K562 (cell line): ENCODE measurements at regions not wholly inside any gene's neighbourhood (a gene's known extent, or its start where the extent isn't known, plus 50 kb on each side); places are given as distances from the start of the nearest gene placed in this dataset.

ENCODE experiments used
- ATAC-seq: fragments of 200-7000 bp; cut with Tn5 transposase; 3 replicates; pipeline ENCODE4 v1.9.1; 2020; ENCODE audit warnings: moderate library complexity
- BruUV-seq: library from RNA; stranded (reverse); fragments of 400-500 nt; replicated peaks from 2 replicates; lab custom pipeline; 2021; lab: Mats Ljungman, UMichigan
- CTCF ChIA-PET: fragments of 300-600 bp; formaldehyde crosslinking; extraction: SDS; loops from one replicate; lab custom pipeline; 2021; ENCODE audit warnings: low intra/inter-chr PET ratio; lab: Yijun Ruan, JAX
- POLR2A ChIA-PET: fragments of 300-600, 350-650 bp; sonication (Branson Sonifier 250); formaldehyde crosslinking; extraction: SDS; loops from one replicate; lab custom pipeline; 2021; ENCODE audit warnings: antibody characterized with exemption, inconsistent platforms; lab: Yijun Ruan, JAX
- DNase-seq, 4 experiments: peaks; one replicate each; pipeline versions ENCODE4 v3.0.0 to v3.0.0-alpha.2; 2011 to 2018; ENCODE audit warnings: low spot score in 3 of 4, mixed read lengths in 3 of 4; ENCODE audit errors: extremely low read depth in 1 of 4
- FAIRE-seq: peaks from 2 replicates; lab custom pipeline; 2011; peaks lifted over from hg19 to GRCh38; lab: Jason Lieb, UNC
- H2AFZ ChIP-seq: 2 replicates; pipeline ENCODE4 v1.6.0; 2011; ENCODE audit warnings: low read depth, low read length, control low read depth, inconsistent platforms
- H3K27ac ChIP-seq: fragments of 200-600 bp; 3 replicates; pipeline ENCODE4 v1.8.0; 2011; ENCODE audit warnings: low read depth, mild to moderate bottlenecking, control low read depth, inconsistent platforms, low read length, moderate library complexity, mixed read lengths; ENCODE audit errors: extremely low read depth
- H3K27me3 ChIP-seq, 2 experiments: fragments of 300-600 bp in 1 of 2; 2 replicates in 1 of 2; 3 replicates in 1 of 2; pipeline versions ENCODE4 v1.6.0 to v1.8.0; 2011; ENCODE audit warnings: inconsistent platforms in 2 of 2, low read length in 2 of 2, mild to moderate bottlenecking in 1 of 2, mixed read lengths in 1 of 2, moderate library complexity in 1 of 2; ENCODE audit not compliant: control insufficient read depth in 2 of 2, insufficient read depth in 2 of 2
- H3K36me3 ChIP-seq: fragments of 300-600 bp; 3 replicates; pipeline ENCODE4 v1.8.0; 2011; ENCODE audit warnings: mild to moderate bottlenecking, low read length, inconsistent platforms; ENCODE audit not compliant: control insufficient read depth, insufficient read depth
- H3K4me1 ChIP-seq, 2 experiments: fragments of 200-600 bp in 1 of 2; replicated peaks in 1 of 2; 2 replicates in 1 of 2; 3 replicates in 1 of 2; pipeline versions ENCODE4 v1.5.1 to v1.8.0; 2011; ENCODE audit warnings: inconsistent platforms in 2 of 2, low read length in 2 of 2, mild to moderate bottlenecking in 1 of 2, mixed read lengths in 1 of 2, moderate library complexity in 1 of 2; ENCODE audit not compliant: control insufficient read depth in 2 of 2, insufficient read depth in 2 of 2
- H3K4me2 ChIP-seq: 2 replicates; pipeline ENCODE4 v1.6.1; 2011; ENCODE audit warnings: low read length, control low read depth, inconsistent platforms, mixed read lengths; ENCODE audit not compliant: insufficient read depth
- H3K4me3 ChIP-seq: fragments of 200-600 bp; sonication (generic), shearing (Covaris generic); 2 replicates; pipeline ENCODE4 v1.5.1; 2016; ENCODE audit warnings: control low read depth, inconsistent platforms
- H3K79me2 ChIP-seq: fragments of 200-600 bp; 3 replicates; pipeline ENCODE4 v1.8.0; 2011; ENCODE audit warnings: low read length, inconsistent platforms; ENCODE audit not compliant: control insufficient read depth, insufficient read depth
- H3K9ac ChIP-seq, 2 experiments: 2 replicates each; pipeline versions ENCODE4 v1.6.0 to v1.6.1; 2011; ENCODE audit warnings: low read depth in 2 of 2, low read length in 2 of 2, control low read depth in 1 of 2, inconsistent platforms in 1 of 2, mild to moderate bottlenecking in 1 of 2, mixed read lengths in 1 of 2; ENCODE audit not compliant: insufficient read depth in 1 of 2
- H3K9me1 ChIP-seq: one replicate; pipeline ENCODE4 v1.6.0; 2011; ENCODE audit warnings: inconsistent platforms, mild to moderate bottlenecking, low read length, moderate library complexity; ENCODE audit not compliant: control insufficient read depth, insufficient read depth
- H3K9me3 ChIP-seq: replicated peaks from 2 replicates; pipeline ENCODE4 v1.5.1; 2011; ENCODE audit warnings: low read depth, low read length, inconsistent platforms; ENCODE audit not compliant: control insufficient read depth, insufficient read depth
- H4K20me1 ChIP-seq: replicated peaks from 2 replicates; pipeline ENCODE4 v1.6.1; 2011; ENCODE audit warnings: low read length, inconsistent platforms, mixed read lengths; ENCODE audit not compliant: control insufficient read depth, insufficient read depth
- ARID2 ChIP-seq: fragments of 450-650 bp; IDR thresholded peaks from 2 replicates; pipeline ENCODE4 v1.6.1; 2017; ENCODE audit warnings: antibody characterized with exemption, mild to moderate bottlenecking
- CC2D1A ChIP-seq: fragments of 450-650 bp; IDR thresholded peaks from 2 replicates; pipeline ENCODE4 v1.6.1; 2017; ENCODE audit warnings: mild to moderate bottlenecking
- FOSL1 ChIP-seq: fragments of 200-800 bp; sonication (Bioruptor generic); conservative IDR thresholded peaks from 2 replicates; pipeline ENCODE4 v1.6.1; 2016; ENCODE audit warnings: missing genetic modification characterization, missing compliant biosample characterization
- FOXJ3 ChIP-seq: sonication (generic); formaldehyde crosslinking; IDR thresholded peaks from 2 replicates; pipeline ENCODE4 v1.4.0; 2020; ENCODE audit warnings: mild to moderate bottlenecking, missing genetic modification reagents
- KAT7 ChIP-seq: sonication (generic); formaldehyde crosslinking; IDR thresholded peaks from 2 replicates; pipeline ENCODE4 v1.8.0; 2022; ENCODE audit warnings: missing genetic modification reagents, mild to moderate bottlenecking, borderline replicate concordance
- WGBS: fragments of 100-300 bp; shearing (Covaris generic); methylation state at CpG from one replicate; pipeline ENCODE4 v1.1.6; 2016; ENCODE audit warnings: low coverage, mixed read lengths; ENCODE audit not compliant: insufficient coverage; ENCODE audit errors: missing lambda C conversion rate; 5-methylcytosine and 5-hydroxymethylcytosine counted together
- in situ Hi-C: fragments of 300-500 bp; cut with MboI; formaldehyde crosslinking; loops from 4 replicates; pipeline ENCODE4 v1.15.0; 2018; ENCODE audit warnings: inconsistent platforms, mixed read lengths
- intact Hi-C: fragments of 100-400 bp; cut with micrococcal nuclease; formaldehyde crosslinking; loops from 2 replicates; pipeline ENCODE4 v1.14.2; 2022
- TF ChIP-seq, protein P1 (sequence below), 2 experiments: IDR thresholded peaks; 2 replicates each; pipeline ENCODE4 v1.6.1; 2011; ENCODE audit warnings: borderline replicate concordance in 1 of 2, control low read depth in 1 of 2, low read depth in 1 of 2, low read length in 1 of 2, mild to moderate bottlenecking in 1 of 2, mixed read lengths in 1 of 2, moderate library complexity in 1 of 2; ENCODE audit not compliant: insufficient read depth in 1 of 2, insufficient read length in 1 of 2, poor library complexity in 1 of 2, severe bottlenecking in 1 of 2; ENCODE audit errors: extremely low read depth in 1 of 2

DNA sequence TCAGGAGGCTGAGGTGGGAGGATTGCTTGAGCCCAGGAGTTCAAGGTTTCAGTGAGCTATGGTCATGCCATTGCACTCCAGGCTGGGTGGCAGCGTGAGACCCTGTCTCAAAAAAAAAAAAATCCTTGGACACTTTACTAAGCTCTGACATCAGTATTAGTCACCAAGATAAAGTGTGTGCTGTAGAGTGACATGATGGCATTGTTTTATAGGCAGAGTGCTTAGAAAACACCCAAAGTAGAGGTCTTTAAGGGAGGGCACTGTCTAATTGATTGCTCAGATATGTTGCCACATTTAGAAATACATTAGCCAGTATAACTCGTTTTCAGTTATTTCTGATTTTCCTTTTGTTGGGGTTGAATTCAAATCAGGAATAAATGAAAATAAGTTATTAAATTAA lies 235.9 kb downstream of the REEP3 start:
- H3K27ac ChIP-seq, result no peak overlapping the region
- no peak overlapping the region for H3K4me3 ChIP-seq
- H3K9me3 ChIP-seq, result no peaks in the 10 kb centered on the region
- FAIRE-seq, result no peak
- in situ Hi-C loops (loop anchor here (25.0 kb wide), 1 partner anchor 1645 kb away; no protein-coding TSS in a partner anchor), intact Hi-C loops (no loop called here)
- no peaks in the 10 kb centered on the region for H4K20me1 ChIP-seq
- H3K9ac ChIP-seq, result no peak overlapping the region
- H3K27me3 ChIP-seq, result 0 out of 5 replicates have a peak, but pooled peaks cover 2 to 6% of the 10 kb centered on the region in 2 experiments
- no TSS peak for BruUV-seq
- no peak for ATAC-seq
- 0% methylated on average over 2 of the region's 2 CpGs for WGBS
- no peak for DNase-seq
- H3K4me2 ChIP-seq, result no peak overlapping the region
- H2AFZ ChIP-seq, result no peak overlapping the region
- no peaks in the 10 kb centered on the region for H3K4me1 ChIP-seq
- H3K79me2 ChIP-seq, result no peaks in the 10 kb centered on the region
- CTCF ChIA-PET, result no interaction called here
- H3K36me3 ChIP-seq, result no peaks in the 10 kb centered on the region
- TF ChIP-seq, protein P1, sequence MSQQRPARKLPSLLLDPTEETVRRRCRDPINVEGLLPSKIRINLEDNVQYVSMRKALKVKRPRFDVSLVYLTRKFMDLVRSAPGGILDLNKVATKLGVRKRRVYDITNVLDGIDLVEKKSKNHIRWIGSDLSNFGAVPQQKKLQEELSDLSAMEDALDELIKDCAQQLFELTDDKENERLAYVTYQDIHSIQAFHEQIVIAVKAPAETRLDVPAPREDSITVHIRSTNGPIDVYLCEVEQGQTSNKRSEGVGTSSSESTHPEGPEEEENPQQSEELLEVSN (IDR thresholded peaks at IDR 0.05; ENCODE audit: borderline replicate concordance in 1 of 2, extremely low read depth in 1 of 2, insufficient read depth in 1 of 2, insufficient read length in 1 of 2, low read depth in 1 of 2, low read length in 1 of 2, poor library complexity in 1 of 2, severe bottlenecking in 1 of 2), result no peak
- peak; percentile 64 for TF ChIP-seq FOSL1 (tag)
- TF ChIP-seq, all 486 proteins: peak for 1
- H3K9me1 ChIP-seq, result no peaks in the 10 kb centered on the region
- POLR2A ChIA-PET, result no interaction called here

DNA sequence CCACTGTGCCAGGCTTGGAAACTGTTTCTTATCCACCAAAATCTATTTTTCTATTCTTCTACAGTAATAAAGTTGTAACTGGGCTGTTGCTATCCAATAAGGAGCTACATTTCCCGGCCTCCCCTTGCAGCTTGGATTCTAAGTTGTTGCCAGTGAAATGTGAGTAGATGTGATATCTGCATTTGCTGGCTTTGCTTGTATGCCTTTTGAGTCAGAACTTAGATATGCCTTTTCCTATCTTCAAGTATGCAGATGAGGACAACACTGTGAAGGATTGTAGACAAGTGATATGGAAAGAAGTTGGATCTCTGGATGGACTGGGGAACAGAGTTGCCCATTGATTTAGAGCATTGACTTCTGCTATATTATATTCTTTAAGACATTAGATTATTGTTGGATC lies 236.9 kb downstream of the REEP3 start:
- Histone ChIP-seq H3K27me3 (0 out of 5 replicates have a peak, but pooled peaks cover 2 to 6% of the 10 kb centered on the region in 2 experiments), H2AFZ (no peak overlapping the region), H3K9me1 (no peaks in the 10 kb centered on the region), H3K79me2 (no peaks in the 10 kb centered on the region), H3K4me2 (no peak overlapping the region), H3K27ac (no peak overlapping the region), H3K4me1 (no peaks in the 10 kb centered on the region), H3K36me3 (no peaks in the 10 kb centered on the region), H4K20me1 (no peaks in the 10 kb centered on the region), H3K4me3 (no peak overlapping the region), H3K9me3 (no peaks in the 10 kb centered on the region)
- in situ Hi-C loops (loop anchor here (25.0 kb wide), 1 partner anchor 1646 kb away; no protein-coding TSS in a partner anchor), intact Hi-C loops (no loop called here)
- no peak for FAIRE-seq
- no TSS peak for BruUV-seq
- CTCF ChIA-PET, result no interaction called here
- no peak for DNase-seq
- no peak for ATAC-seq
- WGBS, result 0% methylated on average over 1 of the region's 1 CpG
- TF ChIP-seq ARID2, result no peak
- no peak for TF ChIP-seq FOXJ3 (CRISPR knock-in tag)
- 0 out of 2 replicates have a peak, but pooled peaks have one; percentile 8 for TF ChIP-seq FOSL1 (tag)
- TF ChIP-seq CC2D1A, result no peak
- TF ChIP-seq KAT7, result no peak
- TF ChIP-seq, all 486 proteins: peak for 1
- POLR2A ChIA-PET, result interaction anchor here (0.6 kb wide), 1 partner anchor 688 kb away, joined by 3 read pairs; no protein-coding TSS in a partner anchor
- H3K9ac ChIP-seq, result no peak overlapping the region
